IPS-NIHi7 (cell line): ENCODE measurements at regions not wholly inside any gene's neighbourhood (a gene's known extent, or its start where the extent isn't known, plus 50 kb on each side); places are given as distances from the start of the nearest gene placed in this dataset.

ENCODE experiments used
- DNase-seq: peaks from one replicate; pipeline ENCODE4 v3.0.0; 2012; ENCODE audit warnings: mixed read lengths; ENCODE audit errors: extremely low spot score

DNA sequence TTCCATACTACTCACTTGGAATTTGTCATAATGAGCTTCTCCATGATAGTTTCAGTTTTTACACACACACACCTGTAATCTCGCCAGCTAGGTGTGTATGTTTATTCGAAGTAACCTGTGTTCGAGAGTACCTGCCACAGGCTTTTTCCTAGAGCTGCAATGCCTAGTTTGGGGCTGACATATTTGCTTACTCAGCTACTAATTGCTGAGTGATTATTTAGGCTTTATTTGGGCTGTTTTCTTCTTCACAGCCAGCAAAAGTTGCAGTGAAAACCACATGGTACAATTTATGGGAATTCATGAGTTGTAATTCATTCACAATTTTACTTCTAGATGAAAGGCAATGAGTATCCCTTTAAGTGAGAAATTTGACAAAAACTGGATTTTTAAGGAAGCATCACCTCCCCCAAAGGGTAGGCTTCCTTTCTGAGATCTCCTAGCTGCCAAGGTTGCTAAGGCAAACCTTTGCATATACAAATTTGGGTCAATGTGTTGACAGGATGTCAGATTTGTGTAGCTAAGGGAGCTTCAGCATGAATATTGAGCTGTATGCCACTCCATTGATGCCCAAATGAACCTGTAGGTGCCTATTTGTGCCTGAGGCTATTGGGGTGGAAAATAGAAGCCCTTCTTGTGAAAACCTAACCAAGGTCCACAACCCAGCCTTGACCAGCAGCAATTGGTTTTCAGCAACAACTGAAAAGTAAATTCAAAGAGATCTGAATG, 108.7 kb upstream of the OTX2 start:
- DNase-seq: peak; percentile 64

DNA sequence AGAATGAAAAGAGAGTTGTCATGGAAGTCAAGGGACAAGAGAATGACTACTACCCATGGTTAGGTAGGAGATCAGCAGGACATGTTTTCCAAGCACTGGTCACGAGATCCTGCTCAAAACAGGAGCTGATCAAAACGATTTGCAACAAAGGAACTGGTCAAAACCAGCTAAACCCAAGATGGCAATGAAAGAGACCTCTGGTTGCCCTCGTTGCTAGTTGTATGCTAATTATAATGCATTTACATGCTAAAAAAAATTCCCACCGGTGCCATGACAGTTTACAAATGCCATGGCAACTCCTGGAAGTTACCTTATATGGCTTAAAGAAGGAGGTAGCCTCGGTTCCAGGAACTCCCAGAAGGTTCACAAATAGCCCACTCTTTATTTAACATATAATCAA, 95.0 kb upstream of the OTX2 start:
- DNase-seq: peak; percentile 31

DNA sequence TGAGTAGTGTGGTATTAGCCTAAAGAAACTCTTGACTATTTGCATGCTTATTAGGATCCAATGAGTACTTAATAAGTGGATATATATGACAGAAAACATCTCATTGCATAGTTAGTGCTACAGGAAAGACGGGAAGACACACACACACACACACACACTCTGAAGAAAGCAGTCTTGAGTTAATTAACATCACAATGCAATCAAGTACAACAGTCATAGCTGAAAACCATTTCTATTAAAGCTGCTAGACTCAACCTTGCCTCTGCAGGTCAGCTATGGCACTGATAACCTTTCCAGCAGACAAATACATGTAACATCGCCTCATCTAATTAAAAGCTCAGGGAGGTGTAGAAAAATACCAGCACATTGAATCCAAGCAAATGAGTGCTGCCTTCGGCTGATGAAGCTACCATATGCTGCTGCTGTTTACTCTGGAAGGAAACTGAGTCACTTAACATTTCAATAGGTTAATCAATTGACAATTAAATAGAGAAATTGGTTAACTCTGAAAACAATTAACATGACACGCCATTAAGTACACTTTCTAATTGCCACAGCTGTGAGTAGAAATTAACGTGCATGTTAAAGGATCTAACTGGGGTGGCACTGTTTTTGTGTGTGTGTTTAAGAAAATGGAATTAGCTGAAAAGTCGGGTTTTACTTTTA, 93.2 kb upstream of the OTX2 start:
- DNase-seq: no peak

DNA sequence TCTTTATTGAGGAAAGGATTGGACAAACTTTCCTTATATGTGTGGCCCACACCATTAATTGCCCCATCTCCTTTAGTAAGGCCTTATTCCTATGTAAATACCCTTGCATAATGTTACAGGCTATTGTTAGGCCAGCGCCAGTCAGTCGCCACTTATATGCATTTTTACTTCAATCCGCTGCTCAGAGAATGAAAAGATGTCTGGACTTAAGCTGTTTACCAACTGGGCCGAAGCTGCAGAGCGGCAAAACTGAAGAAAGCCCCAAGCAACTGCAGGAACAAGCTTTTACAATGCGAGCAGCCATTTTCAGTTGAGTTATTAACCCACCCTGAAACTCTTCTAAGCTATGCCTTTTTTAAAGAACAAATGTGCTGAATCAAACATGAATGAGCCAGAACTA, 92.1 kb upstream of the OTX2 start:
- no peak for DNase-seq

DNA sequence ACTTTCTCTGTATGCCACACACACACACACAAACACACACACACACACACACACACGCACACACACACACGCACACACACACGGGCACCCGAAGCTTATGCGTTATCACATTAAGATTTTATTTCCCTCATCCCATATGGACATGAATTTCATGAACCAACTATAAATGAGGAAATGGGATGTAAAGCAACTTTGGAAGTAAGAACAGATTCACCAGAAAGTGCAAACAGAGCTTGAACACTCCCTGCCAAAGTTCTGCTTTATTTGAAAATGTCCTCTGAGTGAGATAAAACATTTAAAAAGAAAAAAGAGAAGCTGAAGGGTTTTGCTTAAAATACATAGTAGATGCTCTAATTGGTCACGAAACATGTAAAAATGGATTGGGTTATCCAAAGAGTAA, 90.4 kb upstream of the OTX2 start:
- DNase-seq: no peak

DNA sequence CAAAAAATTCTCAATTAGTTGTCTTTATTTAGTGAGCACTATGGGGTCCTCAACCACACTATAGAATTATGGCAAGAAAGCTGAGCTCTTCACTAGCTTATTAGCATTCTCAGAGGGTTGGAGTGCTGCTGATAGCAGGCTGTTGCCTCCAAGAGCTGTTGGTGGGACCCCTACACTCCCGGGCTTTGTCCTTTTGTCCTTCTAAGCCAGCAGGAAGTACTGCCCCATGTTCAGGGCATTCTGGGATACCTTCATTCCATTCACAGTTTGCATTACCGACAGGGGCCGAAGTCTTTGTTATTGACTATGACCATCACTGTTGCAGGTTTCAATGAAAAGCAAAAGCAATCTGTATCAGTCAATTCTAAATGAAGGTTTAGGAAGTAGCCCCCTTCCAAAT, 89.5 kb upstream of the OTX2 start:
- no peak for DNase-seq

DNA sequence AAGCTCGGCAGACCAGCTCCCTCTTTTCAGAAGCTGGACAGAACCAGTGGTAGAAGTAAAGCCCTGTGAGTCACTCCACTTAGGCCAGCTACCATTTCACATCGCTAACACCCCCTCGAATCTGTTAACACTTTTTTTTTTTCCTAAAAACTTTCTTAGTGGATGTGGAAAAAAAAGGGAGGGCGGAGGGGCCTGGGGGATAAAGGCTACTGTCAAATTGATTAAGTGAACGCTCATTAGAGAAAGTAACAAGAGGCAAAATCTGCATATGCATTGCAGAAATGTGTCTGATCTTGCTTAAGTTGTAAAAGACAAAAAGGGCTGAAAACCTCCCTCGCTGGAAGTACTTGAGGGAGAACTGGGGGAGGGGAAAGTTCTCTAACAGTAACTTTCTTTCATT, 86.6 kb upstream of the OTX2 start:
- peak; percentile 55 for DNase-seq

DNA sequence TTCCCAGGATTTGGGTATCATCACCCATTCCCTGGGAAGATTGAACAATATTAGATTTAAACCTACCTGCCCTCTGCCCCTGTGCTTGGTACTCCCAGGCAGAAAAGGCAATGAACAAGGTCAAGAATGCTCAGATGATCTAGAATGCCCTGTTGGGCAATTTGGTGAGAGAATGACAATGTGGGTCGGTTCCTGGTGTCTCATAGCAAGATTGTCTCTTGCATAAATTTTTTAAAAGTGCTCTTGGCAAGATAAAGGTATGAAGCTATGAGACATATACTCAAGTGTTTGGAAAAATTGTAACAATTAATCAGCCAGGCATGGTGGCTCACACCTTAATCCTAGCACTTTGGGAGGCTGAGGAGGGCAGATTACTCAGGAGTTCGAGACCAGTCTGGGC, 86.0 kb upstream of the OTX2 start:
- DNase-seq: no peak

DNA sequence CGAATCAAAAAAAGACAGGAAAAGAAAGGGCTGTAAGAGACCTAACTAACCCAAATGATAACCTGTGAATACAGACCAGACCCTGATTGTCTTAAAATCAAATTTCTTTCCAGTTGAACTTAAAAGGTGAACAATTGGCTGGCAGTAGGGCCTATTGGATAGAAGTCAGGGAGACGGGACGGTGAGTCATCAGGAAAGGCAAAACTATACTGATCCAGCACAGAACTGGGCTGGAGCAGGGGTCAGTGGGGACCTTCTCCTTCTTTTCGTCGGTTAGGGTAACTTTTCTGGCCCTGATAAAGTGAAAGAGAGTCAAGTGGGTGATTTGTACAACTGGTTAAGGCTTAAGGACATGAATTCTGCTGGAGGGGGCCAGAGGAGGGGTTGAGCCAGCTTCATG, 84.9 kb upstream of the OTX2 start:
- no peak for DNase-seq

DNA sequence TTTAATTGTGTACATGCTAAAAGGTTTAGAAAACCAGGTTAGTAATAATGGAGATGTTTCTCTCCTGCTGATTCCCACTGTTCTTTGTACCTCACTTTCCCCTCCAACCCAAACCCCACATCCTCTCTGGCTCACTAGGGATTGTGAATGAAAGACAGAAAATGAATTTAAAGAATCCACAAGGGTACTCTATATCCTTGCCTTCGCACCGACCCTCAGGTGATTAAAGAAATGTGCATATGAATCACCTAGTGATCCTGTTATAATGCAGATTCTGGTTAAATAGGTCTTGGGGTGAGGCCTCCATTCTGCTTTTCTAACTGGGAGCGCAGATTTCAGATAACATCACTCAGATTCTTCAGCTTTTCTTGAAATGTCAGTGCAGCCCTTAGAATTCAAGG, 84.3 kb upstream of the OTX2 start:
- peak; percentile 49 for DNase-seq

DNA sequence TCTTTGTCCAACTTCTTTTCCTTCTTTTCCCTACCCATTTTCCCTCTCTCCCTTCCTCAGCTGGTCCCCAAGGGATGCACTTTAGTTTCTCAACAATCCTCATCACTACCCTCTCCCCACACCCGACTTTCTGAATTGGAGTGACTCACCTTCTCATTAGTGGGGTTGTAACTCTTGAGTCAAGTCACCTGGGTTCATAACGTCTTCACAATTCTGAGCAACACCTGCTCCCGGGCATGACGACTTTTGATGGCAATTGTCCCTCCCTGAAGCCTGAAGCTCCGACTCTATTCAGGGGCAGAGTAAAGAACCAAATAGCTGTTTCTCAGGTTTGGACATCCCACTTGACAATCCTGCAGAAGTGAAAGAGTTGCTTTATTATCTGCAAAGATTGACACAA, 82.7 kb upstream of the OTX2 start:
- no peak for DNase-seq

DNA sequence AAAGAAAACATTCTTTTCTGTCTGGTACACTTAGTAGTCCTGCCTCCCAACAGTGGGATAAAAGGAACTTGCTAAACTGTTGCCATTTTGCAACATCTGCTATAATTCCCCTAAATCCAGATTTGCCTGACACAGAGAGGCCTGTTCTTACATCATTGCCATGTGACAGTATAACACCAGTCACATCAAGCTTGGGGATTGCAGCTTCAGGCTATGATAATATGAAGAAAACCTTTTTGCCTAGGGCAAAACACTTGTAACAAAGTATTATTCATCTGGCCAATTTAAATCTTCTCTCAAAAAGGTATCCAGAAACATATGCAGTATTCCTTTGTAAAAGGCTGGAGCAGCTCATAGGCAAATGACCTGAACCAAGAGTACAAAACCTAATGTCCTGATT, 80.9 kb upstream of the OTX2 start:
- DNase-seq: no peak

DNA sequence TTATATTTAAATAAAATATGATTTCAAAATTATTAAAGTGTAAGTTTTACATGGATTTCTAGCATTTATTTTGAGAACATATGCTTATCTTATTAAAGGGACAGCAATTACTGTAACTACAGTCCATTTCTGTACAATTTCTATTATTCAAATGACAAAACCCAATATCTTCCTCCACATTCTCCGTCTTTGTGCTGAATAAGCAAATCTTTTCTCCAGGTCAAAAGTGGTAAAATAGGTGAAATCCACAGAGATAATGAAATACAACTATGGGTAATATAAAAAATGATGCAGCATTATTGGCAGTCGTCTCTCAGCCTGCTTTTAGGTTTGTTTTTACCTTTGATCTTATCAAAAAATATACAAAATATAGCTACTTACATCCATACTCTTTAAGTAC, 79.4 kb upstream of the OTX2 start:
- no peak for DNase-seq

DNA sequence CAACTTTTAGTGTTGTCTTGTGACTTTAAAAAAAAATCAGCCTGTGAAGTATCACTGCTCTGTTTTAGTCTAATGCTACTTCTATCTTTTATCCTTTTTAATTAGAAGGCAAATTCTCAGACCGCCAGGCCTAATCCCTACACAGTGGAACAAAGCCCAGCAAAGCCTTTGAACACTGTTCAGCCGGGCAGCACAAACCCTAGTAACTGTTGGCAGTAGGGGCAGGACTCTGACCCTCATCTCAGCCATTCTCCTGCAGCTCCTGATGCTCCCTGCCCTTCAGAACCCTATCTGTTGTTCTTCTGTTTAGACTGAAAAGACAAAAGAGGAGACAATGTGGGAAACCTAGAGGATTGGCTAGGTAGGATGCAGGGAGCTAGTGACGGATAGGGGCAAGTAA, 78.0 kb upstream of the OTX2 start:
- no peak for DNase-seq

DNA sequence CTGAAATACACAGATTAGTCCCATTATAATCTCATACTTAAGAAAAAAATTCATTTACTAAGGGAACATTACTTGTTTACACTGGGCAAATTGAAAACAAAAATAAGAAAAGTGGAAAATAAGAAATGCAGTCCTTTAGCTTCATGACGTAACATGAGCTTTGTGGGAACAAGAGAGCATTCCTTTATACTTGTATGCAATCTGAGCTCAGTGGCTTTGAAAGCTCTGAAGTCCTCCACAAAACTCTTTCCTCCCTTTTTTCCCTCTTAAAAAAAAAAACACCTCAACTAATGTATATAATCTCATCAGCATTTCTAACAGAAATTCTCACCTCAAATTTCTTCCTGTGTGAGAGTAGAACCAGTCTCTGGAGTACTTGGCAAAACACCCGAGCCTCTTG, 76.9 kb upstream of the OTX2 start:
- DNase-seq: no peak

DNA sequence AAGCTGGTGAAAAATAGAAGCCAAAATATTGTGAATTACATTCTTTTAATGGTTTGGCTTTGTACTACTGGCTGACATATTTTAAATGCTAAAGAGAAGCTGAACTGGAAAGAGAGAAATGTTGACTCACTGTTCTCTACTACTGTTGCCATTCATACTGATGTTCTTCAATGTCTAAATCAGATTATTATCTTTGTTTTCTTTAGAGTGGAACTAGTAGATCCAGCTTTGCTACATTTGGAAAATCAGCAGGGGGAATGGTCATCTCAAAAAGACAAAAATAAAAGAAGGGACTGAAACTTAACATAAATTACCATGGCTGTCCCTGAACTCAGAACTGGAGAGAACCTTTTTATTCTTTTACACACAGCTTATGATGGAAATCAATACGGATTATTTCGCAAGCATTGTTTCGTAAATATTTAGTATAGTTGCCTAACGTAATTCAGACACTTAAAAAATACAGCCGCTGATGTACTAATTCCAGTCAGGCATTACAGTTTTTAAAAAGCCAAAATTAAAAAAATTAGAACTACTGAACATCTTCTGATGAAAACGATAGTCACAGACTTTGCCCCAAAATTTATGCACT, 76.3 kb upstream of the OTX2 start:
- DNase-seq: no peak

DNA sequence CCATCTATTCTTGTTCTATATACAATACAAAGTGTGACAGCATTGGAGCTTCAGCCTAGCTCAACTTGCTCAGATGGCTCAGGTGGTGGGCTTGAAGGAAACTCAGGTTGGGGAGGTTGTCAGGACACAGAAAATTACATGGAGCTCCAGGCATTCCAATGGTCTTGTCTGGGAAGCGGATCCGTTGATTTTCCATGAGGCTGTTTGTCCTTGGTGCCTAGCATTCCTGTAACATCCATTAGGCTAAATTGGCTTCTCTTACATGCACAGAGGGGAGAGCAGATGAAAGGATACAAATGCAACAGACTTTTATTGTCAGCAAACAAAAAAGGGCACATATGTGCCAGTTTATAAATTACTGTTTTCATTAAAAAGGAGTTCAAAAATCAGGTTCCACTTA, 75.5 kb upstream of the OTX2 start:
- no peak for DNase-seq

DNA sequence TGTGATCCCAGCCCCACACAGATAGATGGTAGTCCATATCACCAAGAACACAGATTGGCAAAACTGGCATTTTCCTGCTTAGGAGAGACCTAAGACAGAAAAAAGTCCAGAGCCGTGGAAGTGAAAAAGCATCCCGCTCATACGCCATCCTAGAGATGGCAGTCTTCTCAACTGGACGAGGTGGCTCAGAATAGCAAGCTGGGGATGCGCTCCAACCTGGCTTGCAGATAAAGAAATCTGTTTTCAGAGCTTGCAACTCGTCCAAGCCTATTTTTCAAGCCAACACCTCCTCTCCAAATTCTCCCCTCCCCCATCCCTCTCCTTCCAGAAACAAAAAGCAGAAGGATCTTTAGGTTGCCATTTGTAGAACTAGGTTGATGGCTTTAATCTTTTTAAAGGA, 74.3 kb upstream of the OTX2 start:
- DNase-seq: no peak

DNA sequence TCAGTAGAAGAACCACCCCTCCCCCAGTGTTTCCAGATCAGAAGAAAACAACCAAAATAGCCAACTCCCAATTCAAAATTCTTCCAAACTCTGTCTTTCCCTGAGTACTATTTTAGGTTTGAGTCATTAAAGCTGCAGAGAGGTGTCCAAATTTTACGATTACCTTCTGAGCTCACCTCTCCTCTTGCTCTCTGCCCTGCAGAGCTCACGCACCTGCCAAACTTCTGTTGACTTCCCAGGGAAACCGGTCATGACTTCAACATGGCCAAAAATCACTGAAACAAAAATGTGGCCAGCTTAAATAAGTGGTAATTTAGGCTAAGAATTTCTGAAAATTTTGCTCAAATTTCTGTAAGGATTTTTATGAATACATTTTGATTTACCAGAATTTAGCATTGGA, 70.9 kb upstream of the OTX2 start:
- no peak for DNase-seq

DNA sequence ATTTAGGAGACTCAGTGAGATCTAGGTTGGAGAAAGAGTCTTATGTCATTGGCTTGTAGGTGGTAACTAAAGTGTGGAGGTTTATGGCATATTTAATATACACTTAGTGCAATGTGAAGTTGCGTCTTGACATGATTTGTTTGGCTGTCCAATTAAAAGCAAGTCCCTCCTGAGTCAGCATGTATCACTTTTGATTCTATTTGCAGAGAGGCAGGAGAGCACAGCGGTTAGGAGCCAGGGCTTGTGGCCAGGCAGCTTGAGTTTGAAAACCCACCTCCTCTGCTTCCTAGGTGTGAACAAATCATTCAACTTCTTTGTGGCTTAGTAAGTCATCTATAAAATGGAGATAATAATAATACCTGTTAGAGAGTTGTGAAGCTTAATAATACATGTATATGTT, 68.5 kb upstream of the OTX2 start:
- DNase-seq: no peak

DNA sequence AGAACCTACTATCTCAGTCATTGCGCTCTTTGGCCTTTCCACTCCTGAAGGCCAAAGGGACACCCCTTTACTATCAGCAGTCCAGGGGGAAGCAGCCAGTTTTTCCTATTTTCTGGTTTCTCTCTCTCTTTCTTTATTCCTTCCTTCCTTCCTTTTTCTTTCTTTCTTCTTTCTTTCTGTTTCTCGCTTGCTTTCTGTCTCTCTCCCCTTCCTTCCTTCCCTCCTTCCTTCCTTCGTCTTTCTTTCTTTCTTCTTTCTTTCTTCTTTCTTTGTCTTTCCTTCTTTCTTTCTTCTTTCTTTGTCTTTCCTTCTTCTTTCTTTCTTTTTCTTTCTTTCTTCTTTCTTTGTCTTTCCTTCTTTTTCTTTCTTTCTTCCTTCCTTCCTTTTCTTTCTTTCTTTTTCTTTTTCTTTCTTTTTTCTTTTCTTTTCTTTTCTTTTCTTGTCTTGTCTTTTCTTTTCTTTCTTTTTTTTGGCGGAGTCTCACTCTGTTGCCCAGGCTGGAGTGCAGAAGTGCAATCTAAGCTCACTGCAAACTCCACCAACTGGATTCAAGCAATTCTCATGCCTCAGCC, 64.9 kb upstream of the OTX2 start:
- no peak for DNase-seq

DNA sequence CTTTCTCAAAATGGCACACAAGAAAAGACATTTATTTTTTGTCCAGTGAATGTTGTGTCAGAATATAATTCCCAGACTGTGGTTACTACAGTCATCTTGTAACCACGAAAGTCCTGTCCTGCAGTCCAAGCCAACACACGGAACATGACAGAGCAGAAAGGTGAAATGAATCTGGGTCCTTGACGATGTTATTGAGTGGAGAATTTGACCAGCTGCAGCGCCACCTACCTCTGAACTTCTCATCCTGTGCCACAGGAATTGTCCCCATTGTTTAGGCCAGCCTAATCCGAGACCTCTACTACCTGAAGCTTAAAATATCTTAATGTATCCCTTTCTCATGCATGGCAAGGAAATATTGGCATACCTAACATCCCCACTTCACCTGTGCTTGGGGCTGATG, 64.1 kb upstream of the OTX2 start:
- DNase-seq: peak; percentile 70

DNA sequence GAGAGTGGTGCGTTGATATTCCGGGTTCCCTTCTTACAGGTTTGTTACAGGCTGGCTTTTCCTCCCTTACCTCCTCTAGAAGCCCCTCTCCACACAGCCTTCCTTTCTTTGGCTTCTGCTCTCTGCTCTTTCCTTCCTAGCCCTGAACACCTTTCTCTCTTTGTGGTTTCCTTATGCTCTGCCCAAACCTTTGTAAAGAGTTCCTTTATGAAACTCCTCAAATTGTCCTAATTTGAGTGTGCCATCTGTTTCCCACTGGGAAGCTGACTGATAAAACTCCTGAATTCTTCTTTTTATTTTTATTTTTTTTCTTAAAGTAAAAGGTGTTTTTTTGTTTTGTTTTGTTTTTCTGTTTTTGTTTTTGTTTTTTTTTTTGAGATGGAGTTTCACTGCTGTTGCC, 60.1 kb upstream of the OTX2 start:
- DNase-seq: no peak
